Urinary bladder (tissue), 3 donors: ENCODE measurements at regions not wholly inside any gene's neighbourhood (a gene's known extent, or its start where the extent isn't known, plus 50 kb on each side); places are given as distances from the start of the nearest gene placed in this dataset.

ENCODE experiments used
- DNase-seq: peaks from one replicate; pipeline ENCODE4 v3.0.0-alpha.2; 2015; ENCODE audit errors: extremely low spot score
- H3K27ac ChIP-seq: one replicate; pipeline ENCODE4 v1.5.1; 2013; ENCODE audit warnings: low read depth, mild to moderate bottlenecking, moderate library complexity
- H3K36me3 ChIP-seq: one replicate; pipeline ENCODE4 v1.6.1; 2013; ENCODE audit warnings: mild to moderate bottlenecking, moderate library complexity; ENCODE audit not compliant: insufficient read depth
- H3K4me1 ChIP-seq: one replicate; pipeline ENCODE4 v1.6.1; 2013; ENCODE audit warnings: mild to moderate bottlenecking, moderate library complexity; ENCODE audit not compliant: insufficient read depth
- H3K4me3 ChIP-seq: one replicate; pipeline ENCODE4 v1.5.1; 2013; ENCODE audit warnings: low read depth, low read length
- WGBS: extraction: QIAGEN DNeasy Blood & Tissue Kit; methylation state at CpG from one replicate; pipeline ENCODE4 v1.1.7; 2013; 5-methylcytosine and 5-hydroxymethylcytosine counted together
- donor health status: healthy with polysubstance abuse.
- donor health status: healthy.

DNA sequence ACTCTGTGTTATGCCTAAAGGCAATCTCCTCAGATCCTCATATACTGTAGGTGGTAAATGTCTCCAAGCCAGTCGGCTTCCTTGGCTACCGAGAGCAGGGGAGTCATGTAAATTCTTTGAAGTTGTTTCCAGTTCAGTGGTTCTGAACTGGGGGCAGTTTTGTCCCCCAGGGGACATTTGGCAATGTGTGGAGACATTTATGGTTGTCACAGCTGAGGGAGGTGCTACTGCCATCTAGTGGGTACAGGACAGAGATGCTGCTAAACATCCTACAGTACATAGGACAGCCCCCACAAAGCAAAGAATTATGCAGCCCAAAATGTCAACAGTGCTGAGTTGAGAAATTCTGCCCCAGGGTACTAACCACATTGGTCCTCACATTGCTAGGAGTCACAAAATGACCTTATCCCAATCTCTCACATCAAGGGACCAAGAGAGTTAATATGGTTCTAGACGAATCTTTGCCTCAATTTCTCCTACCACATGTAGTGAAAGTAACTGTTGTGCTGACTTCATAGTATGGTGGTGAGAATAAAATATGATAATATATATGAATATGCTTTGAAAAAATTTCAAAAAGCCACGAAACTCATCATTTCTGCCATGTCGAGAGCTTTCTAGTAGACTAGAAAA, 104.4 kb upstream of the ARHGAP24 start:
- Histone ChIP-seq H3K36me3 (no peaks in the 10 kb centered on the region), H3K4me3 (no peak overlapping the region), H3K27ac (no peak overlapping the region), H3K4me1 (no peaks in the 10 kb centered on the region)
- 61% methylated on average over 5 of the region's 5 CpGs for WGBS
- DNase-seq, result no peak

- H3K4me1 ChIP-seq, result no peaks in the 10 kb centered on the region
- no peak for DNase-seq
- H3K4me3 ChIP-seq, result no peak overlapping the region
- no peak overlapping the region for H3K27ac ChIP-seq
- H3K36me3 ChIP-seq, result no peaks in the 10 kb centered on the region
- 86% methylated on average over 4 of the region's 4 CpGs for WGBS
Observed at GRCh38 chr4:85372966-85373365, 102.0 kb upstream of the ARHGAP24 start.

DNA sequence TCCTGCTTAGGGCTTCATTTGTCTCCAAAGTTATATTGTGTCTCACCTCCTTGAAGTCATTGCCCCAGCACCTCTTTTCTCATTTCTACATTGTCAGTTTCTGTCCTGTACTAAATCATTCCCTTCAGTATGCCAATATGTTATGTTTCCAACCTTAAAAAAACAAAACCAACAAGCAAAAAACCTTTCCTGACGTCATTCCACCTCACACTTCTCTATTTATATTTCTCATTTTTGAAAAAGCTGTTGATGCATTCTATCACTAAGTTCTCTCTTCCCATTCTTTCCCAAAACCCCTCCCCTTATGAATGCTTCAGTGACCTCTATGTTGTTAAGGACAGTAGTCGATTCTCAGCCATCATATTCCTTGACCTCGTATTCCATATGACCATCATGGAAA, 98.7 kb upstream of the ARHGAP24 start:
- no peaks in the 10 kb centered on the region for H3K36me3 ChIP-seq
- DNase-seq, result no peak
- WGBS, result 88% methylated on average over 3 of the region's 3 CpGs
- H3K27ac ChIP-seq, result no peak overlapping the region
- no peaks in the 10 kb centered on the region for H3K4me1 ChIP-seq
- H3K4me3 ChIP-seq, result no peak overlapping the region

DNA sequence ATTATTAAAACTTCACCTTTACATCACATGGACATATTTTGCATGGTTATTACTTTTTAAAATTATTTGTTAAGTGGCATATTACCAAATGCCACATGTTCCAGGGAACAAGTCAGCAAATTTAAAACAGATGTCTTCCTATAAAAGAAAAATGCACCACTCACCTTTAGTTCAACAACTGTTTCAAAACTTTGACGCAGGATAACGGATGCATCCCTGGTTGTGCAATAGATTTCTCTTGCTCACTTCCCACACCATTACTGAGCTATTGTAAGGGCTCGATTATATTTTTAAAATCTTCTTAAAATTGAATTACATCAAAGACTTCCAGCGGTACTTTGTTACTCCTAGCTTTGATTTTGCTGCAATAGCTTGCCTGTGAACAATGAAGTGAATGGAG, 93.0 kb upstream of the ARHGAP24 start:
- Histone ChIP-seq H3K4me3 (no peak overlapping the region), H3K27ac (no peak overlapping the region), H3K4me1 (no peaks in the 10 kb centered on the region), H3K36me3 (no peaks in the 10 kb centered on the region)
- 89% methylated on average over 4 of the region's 4 CpGs for WGBS
- DNase-seq, result no peak

GRCh38 chr4:85391071-85391470, 83.9 kb upstream of the ARHGAP24 start:
- WGBS, result 47% methylated on average over 1 of the region's 1 CpG
- Histone ChIP-seq H3K36me3 (no peaks in the 10 kb centered on the region), H3K27ac (no peak overlapping the region), H3K4me3 (no peak overlapping the region), H3K4me1 (no peaks in the 10 kb centered on the region)
- DNase-seq, result no peak

GRCh38 chr4:85391589-85392410, 83.2 kb upstream of the ARHGAP24 start:
- no peak for DNase-seq
- H3K4me3 ChIP-seq, result no peak overlapping the region
- H3K27ac ChIP-seq, result no peak overlapping the region
- H3K4me1 ChIP-seq, result no peaks in the 10 kb centered on the region
- 58% methylated on average over 4 of the region's 4 CpGs for WGBS
- no peaks in the 10 kb centered on the region for H3K36me3 ChIP-seq

GRCh38 chr4:85393201-85393600, 81.7 kb upstream of the ARHGAP24 start:
- H3K4me1 ChIP-seq, result no peaks in the 10 kb centered on the region
- no peak overlapping the region for H3K27ac ChIP-seq
- H3K4me3 ChIP-seq, result no peak overlapping the region
- no peak for DNase-seq
- WGBS, result 95% methylated on average over 3 of the region's 3 CpGs
- no peaks in the 10 kb centered on the region for H3K36me3 ChIP-seq

DNA sequence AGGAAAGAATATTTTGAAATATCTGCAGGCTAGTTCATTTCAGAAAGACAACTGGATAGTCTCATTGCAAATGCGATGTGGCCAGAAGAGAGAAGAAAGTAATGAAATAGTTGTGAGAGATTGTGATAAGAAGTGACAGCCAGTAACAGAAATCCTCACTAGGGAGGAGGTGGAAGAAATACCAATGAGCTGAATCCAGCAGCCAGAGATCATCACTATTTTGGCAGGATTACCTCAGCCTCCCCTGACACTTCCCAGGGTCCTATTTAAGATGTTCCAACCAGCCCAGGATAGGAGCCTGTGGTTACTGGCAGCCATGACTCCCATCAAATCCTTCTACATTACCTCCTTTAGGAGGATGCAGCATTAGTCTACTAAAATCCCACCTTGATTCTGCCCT, 76.7 kb upstream of the ARHGAP24 start:
- no peak for DNase-seq
- Histone ChIP-seq H3K36me3 (no peaks in the 10 kb centered on the region), H3K27ac (no peak overlapping the region), H3K4me3 (no peak overlapping the region), H3K4me1 (no peaks in the 10 kb centered on the region)
- WGBS, result 26% methylated on average over 1 of the region's 1 CpG

DNA sequence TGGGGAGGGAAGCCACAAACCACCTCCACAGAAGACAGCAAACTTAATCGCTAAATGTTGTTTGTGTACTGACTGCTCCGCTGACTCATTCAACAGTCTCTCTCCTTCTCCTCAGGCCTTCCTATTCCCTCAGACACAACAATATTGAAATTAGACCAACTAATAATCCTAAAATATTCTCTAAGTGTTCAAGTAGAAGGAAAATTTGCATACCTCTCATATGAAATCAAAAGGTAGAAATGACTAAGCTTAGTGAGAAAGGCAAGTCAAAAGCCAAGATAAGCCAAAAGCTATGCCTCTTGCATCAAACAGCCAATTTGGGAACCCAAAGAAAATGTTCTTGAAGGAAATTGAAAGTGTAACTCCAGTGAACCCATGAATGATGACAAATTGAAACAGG, 75.7 kb upstream of the ARHGAP24 start:
- DNase-seq, result no peak
- no peak overlapping the region for H3K27ac ChIP-seq
- no peaks in the 10 kb centered on the region for H3K4me1 ChIP-seq
- H3K4me3 ChIP-seq, result no peak overlapping the region
- no peaks in the 10 kb centered on the region for H3K36me3 ChIP-seq
- 96% methylated on average over 2 of the region's 2 CpGs for WGBS

GRCh38 chr4:85402371-85402770, 72.6 kb upstream of the ARHGAP24 start:
- Histone ChIP-seq H3K4me3 (no peak overlapping the region), H3K27ac (no peak overlapping the region), H3K36me3 (no peaks in the 10 kb centered on the region), H3K4me1 (no peaks in the 10 kb centered on the region)
- 36% methylated on average over 3 of the region's 3 CpGs for WGBS
- DNase-seq, result no peak

- no peak overlapping the region for H3K4me3 ChIP-seq
- DNase-seq, result no peak
- no peaks in the 10 kb centered on the region for H3K4me1 ChIP-seq
- H3K36me3 ChIP-seq, result no peaks in the 10 kb centered on the region
- 87% methylated on average over 2 of the region's 2 CpGs for WGBS
- no peak overlapping the region for H3K27ac ChIP-seq
Observed at GRCh38 chr4:85406185-85406584, 68.8 kb upstream of the ARHGAP24 start.

- 90% methylated on average over 3 of the region's 3 CpGs for WGBS
- Histone ChIP-seq H3K27ac (no peak overlapping the region), H3K4me3 (no peak overlapping the region), H3K4me1 (no peaks in the 10 kb centered on the region), H3K36me3 (no peaks in the 10 kb centered on the region)
- DNase-seq, result no peak
Observed at GRCh38 chr4:85407546-85407945, 67.4 kb upstream of the ARHGAP24 start.

DNA sequence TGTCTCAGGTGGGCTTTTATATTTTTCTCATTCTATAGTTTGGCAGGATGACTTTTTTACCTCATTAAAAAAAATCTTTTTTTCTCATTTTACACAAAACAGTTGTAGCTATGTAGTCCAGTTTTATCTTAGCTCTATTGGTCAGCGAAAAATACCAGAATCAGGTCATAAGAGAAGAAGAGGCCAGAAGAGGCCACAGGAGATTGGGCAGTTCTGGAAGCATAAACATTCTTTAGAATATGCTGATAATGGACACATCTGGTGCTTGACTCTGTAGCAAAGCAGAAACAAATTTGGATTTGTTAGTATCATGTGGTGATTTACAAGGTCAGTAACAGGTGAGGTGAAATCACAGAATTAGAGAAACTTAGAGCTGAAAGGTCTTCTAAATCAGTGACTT, 66.6 kb upstream of the ARHGAP24 start:
- H3K4me3 ChIP-seq, result no peak overlapping the region
- no peak for DNase-seq
- no peaks in the 10 kb centered on the region for H3K36me3 ChIP-seq
- no peaks in the 10 kb centered on the region for H3K4me1 ChIP-seq
- WGBS, result 65% methylated on average over 1 of the region's 1 CpG
- no peak overlapping the region for H3K27ac ChIP-seq

DNA sequence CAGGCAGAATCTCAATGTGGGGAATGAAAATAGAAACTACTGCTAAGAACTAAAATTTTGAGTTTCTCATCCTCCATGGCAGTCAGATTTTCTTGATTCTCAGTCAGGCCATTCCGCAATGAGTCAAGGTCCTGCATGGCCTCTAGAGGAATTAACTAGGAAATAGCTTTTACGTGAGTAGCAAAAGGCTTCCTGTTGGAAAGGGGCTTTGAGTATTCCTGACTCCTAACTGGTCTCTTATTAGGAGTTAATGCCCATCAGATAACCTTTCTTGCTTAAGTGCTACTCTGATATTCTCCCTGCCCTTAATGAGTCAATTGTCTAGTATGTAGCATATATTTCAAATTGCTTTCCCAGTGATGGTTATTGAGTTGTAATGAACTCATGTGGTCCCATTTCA, 65.7 kb upstream of the ARHGAP24 start:
- no peak for DNase-seq
- Histone ChIP-seq H3K36me3 (no peaks in the 10 kb centered on the region), H3K4me1 (no peaks in the 10 kb centered on the region), H3K4me3 (no peak overlapping the region), H3K27ac (no peak overlapping the region)
- 87% methylated on average over 2 of the region's 2 CpGs for WGBS
